ENCODE measurements at regions not wholly inside any gene's neighbourhood (a gene's known extent, or its start where the extent isn't known, plus 50 kb on each side); places are given as distances from the start of the nearest gene placed in this dataset.

- H3K27ac ChIP-seq: no peak overlapping the region
- TF ChIP-seq CTCF (IDR thresholded peaks at IDR 0.05) (no peak), ZFX (IDR thresholded peaks at IDR 0.05; ENCODE audit: borderline replicate concordance) (no peak)
These were observed 1850.6 kb upstream of the SEL1L start for GRCh38 chr14:83384253-83384652.

GRCh38 chr14:83395321-83395720 lies 1861.7 kb upstream of the SEL1L start:
- H3K27ac ChIP-seq: no peak overlapping the region
- TF ChIP-seq ZFX (IDR thresholded peaks at IDR 0.05; ENCODE audit: borderline replicate concordance) (no peak), CTCF (IDR thresholded peaks at IDR 0.05) (no peak)

GRCh38 chr14:83416476-83416875 lies 1882.8 kb upstream of the SEL1L start:
- no peak overlapping the region for H3K27ac ChIP-seq
- TF ChIP-seq CTCF (IDR thresholded peaks at IDR 0.05): no peak
- no peak for TF ChIP-seq ZFX (IDR thresholded peaks at IDR 0.05; ENCODE audit: borderline replicate concordance)

- TF ChIP-seq ZFX (IDR thresholded peaks at IDR 0.05; ENCODE audit: borderline replicate concordance): no peak
- no peak for TF ChIP-seq CTCF (IDR thresholded peaks at IDR 0.05)
- no peak overlapping the region for H3K27ac ChIP-seq
These were observed 1885.8 kb upstream of the SEL1L start for GRCh38 chr14:83419420-83419819.

- H3K27ac ChIP-seq: no peak overlapping the region
These were observed 1888.1 kb upstream of the SEL1L start for GRCh38 chr14:83421711-83422110.

GRCh38 chr14:83425138-83425537 lies 1891.5 kb upstream of the SEL1L start:
- TF ChIP-seq CTCF (IDR thresholded peaks at IDR 0.05) (no peak), ZFX (IDR thresholded peaks at IDR 0.05; ENCODE audit: borderline replicate concordance) (no peak)
- no peak overlapping the region for H3K27ac ChIP-seq

More at GRCh38 chr14:83421711-83422110, 1888.1 kb upstream of the SEL1L start:
- TF ChIP-seq ZFX (IDR thresholded peaks at IDR 0.05; ENCODE audit: borderline replicate concordance) (no peak), CTCF (IDR thresholded peaks at IDR 0.05) (no peak)

- no peak for TF ChIP-seq CTCF (IDR thresholded peaks at IDR 0.05)
- TF ChIP-seq ZFX (IDR thresholded peaks at IDR 0.05; ENCODE audit: borderline replicate concordance): no peak
- H3K27ac ChIP-seq: no peak overlapping the region
These were observed 1892.1 kb upstream of the SEL1L start for GRCh38 chr14:83425706-83426105.

Data from 22Rv1 (cell line).